GM19023 (cell line): ENCODE measurements at regions not wholly inside any gene's neighbourhood (a gene's known extent, or its start where the extent isn't known, plus 50 kb on each side); places are given as distances from the start of the nearest gene placed in this dataset.

Source experiments
- ATAC-seq: cut with Tn5 transposase; IDR thresholded peaks from one replicate; pipeline ENCODE4 v1.9.1; 2021; ENCODE audit warnings: mild to moderate bottlenecking, moderate library complexity; ENCODE audit not compliant: unreplicated experiment

DNA sequence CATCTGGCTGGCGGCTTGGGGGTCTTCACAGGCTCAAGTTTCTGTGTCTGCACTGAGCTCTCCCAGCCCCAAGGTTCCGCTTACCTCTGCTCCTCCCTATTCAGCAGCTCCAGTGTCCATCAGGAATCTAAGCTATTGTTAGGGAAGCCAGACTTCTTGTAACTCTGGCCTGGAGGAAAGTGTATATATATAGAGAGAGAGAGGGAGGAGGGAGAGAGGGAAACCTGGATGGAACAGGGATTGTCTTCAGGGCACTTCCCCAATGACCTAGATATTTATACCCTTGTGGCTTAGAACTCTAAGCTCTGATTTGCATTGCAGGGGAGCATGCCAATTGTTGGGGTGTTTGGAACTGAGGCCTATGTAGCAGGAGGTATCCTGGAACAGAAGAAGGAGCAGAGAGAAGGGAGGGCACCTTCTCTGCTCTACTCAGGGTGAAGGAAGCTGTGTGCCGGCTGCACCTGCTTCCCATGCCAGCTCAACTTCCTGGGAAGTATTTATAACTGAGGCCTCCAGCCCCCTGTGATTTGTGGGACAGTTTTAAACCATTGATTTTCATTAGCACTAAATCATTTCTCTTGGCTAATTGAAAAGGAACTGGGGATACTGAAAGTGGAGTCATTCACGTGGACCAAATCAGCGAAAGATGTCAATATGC is 70.9 kb downstream of the NAV1 start:
- ATAC-seq: no peak

DNA sequence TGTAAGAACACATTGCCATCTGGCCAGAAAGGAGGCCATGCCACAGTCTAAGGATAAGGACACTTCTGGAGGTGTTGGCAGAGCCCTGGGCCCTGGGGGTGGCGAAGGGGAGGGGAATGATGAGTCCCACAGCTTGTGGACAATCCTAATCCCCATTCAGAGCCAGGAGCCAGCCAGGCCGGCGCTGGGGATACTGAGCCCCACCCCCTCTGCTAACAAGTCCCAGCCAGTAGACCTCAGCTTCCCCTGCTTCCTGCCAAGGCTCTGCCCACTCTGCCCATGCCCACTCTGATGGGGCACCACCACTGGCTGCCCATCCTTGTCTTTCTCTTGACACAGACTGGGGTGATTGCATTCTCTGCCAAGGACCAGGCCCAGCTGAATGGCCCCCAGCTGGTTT is 71.9 kb downstream of the NAV1 start:
- ATAC-seq: no peak

DNA sequence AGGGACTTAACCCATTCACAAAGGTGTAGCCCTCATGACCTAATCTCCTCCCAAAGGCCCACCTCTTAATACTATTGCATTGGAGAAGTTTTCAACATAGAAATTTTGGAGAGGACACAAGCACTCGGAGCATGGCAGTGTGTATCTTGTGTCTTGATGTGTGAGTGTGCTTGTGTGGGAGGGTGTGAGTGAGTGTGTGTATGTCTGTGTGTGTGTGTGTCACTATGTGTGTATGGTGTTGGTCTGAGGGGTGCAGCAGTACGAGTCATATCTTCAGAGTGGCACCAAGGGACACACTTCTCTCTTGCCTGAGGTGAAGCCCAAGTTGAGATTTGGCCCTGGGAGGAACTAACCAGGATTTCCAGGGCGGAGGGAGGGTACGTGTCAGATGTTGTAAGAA is 73.7 kb downstream of the NAV1 start:
- no peak for ATAC-seq

DNA sequence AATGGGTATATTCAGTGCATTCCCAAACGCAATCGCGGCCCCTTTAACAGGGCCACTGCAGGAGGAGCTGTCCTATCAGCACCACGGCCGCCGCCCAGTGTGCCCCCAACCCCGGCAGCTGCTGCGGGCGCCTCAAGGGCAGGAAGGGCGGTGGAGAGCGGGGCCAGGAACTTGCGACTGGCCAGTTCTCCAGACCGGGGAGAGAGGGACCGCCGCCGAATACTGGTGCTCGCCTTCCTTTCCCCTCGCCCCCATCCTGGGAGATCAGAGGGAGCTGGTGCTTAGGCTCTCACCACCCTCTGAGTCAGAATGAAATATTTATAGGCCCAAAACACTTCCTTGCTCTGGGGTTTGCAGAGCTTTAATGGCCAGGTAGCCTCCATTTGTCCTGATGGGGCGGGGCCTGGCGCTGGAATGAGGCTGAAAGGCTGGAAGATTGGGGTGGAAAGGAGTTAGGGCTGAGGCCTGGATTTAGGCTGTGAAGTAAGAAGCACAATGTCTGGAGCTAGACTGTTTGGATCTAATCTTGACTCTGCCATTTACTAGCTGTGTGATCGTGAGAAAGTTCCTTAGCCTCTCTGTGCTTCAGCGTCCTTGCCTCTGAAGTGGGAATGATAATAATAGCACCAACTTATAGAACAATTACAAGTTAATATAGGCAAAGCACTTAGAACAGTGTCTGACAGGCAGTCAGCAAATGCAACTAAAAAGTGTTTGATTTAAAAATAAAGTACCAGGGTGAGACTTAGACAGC is 75.5 kb downstream of the NAV1 start:
- ATAC-seq: no peak

DNA sequence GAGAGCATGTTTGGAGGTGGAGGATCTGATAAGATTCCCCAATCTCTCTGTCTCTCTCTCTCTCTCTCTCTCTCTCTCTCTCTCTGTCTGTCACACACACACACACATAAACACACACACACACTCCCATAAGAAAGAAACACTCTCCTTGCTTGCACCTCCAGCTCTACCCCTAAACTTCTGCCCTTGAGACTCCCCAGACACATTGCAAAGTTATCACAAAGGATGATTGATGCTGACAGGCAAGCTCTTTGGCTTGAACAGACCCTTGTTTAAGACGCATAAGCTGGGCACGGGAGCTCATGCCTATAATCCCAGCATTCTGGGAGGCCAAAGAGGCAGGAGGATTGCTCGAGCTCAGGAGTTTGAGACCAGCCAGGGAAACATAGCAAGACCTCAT is 78.2 kb downstream of the NAV1 start:
- no peak for ATAC-seq

DNA sequence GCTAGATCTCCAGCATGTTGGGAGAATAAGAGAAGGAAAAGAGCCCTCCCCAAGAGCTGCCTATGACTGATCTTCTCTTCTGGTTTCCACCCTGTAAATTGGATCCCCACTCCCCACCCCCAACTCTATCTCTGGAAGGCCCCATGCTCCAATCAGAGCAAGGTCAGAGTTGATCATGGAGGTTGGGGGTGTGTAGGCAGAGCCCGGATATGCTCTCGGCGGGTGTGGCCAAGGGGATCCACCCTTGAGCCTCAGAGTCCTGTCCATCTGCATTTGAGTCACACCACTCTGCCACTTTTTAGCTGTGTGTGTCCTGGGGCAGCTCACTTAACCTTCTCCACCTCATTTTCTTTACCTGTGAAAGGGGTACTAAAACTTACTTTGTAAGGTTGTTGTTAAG is 79.5 kb downstream of the NAV1 start:
- ATAC-seq: no peak

DNA sequence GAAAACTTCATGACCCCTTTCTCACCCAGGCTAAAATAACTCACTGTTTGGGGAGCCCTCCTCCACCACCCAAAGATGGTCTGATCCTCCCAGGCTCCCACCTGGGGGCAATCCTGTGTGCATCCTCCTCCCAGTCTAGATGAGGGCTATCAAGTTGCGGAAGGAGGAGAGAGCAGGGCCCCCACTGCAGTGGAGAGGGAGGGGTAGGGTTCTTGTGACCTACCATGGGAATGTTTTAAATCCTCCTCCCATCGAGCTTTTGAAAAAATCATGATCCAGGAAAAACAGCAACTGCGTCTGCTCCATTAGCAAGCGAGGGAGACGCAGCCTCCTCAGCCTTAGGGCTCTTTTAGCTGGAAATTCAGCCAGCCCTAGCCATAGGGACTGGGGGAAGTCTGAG is 80.0 kb downstream of the NAV1 start:
- ATAC-seq: no peak

DNA sequence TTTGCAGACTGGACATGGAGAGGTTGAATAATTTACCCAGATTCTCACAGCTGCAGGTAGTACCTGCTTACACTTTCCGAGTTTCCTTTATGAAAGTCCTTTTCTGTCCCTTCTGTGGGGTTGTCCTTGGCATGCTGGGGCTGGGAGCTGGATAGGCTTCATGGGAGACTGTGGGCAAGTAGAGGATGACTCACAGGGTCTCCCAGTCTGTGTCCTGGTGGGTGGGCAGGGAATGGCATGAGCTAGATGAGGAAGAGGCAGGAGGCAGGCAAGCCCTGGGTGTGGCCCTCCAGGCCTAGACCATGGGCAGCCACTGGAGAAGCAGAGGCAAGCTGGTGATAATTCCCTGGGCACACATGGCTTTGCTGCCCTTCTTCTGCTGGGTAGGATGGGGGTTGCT is 80.6 kb downstream of the NAV1 start:
- no peak for ATAC-seq

DNA sequence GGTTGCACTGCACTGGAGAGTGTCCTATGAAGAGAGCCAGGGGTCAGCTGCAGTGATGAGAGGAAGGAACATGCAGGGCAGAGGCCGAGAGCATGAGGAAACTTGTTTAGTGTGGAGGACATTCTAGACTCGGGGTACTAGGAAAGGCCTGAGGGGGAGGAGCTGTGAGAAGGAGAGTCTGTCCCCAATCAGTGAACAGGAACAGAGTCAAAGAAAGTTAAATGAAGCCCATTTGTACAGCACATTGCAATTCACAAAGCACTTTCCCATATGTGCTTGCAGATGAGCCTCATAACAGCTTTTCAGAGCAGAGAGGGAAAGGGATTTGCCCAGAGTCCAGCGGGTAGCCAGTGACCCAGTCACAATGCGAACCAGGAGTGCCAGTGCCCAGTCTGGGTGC is 83.4 kb downstream of the NAV1 start:
- ATAC-seq: no peak

DNA sequence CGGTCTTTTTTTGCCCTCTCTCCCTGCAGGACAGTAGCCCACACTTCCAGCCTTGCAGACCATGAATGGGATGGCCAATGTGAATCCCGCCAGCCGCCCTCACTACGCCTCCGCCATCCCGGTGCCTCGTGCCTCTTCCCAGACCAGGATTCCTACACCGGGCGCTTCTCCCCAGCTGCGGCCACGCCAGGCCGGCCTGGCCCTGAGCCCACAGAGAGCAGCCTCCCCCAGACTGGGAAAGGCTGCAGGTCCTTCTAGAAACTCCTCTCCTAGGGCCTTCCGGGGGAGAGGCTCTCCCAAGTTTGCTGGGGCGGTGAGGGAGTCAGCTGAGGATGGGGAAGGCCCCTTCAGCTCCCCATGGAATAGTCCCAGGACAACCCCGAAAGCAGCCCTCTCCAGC is 83.9 kb downstream of the NAV1 start:
- ATAC-seq: no peak

DNA sequence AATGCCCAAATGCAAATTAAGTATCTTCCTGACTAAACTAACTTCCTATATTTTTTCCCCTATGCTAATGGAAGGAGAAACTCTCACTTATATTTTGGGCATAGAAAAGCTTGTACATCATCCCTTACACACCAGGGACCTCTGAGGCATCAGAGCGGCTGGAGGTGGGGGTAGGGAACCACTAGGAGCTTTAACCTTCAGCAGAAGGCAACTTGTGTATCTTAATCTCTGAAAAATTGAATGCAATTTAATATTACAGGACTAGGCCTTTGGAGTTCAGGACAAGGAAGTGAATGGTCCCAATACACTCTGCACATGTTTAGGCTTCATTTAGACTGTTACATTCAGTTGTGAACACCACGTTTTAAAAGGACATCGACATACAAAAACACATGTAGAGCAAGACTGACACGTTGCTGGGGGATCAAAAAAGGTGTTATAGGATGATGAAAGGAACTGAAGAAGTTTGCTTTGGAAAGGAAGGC is 85.9 kb downstream of the NAV1 start:
- ATAC-seq: no peak

DNA sequence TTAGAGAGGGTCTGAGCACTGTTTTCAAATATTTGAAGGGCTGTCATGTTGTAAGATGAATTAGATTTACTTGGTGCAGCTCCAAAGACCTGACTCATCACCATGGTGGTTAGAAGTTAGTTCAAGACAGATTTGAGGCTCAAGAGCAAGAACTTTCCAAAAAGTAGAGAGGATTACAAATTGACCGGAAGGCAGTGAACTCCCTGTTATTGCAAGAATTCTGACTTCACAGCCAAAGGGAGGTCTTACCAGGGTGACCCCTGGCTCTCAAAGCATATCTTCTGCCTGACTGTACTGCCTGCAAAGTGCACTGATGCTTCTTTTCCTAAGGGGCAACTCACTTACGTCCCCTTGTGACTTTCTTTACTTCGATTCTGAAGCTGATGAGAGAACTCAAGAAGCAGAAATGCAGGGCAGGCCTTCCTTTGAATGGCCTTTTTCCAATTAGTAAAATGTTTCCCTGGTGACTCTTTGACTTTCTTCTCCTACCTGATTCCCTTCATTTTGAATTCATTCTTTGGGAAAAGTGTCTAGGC is 86.4 kb downstream of the NAV1 start:
- no peak for ATAC-seq

DNA sequence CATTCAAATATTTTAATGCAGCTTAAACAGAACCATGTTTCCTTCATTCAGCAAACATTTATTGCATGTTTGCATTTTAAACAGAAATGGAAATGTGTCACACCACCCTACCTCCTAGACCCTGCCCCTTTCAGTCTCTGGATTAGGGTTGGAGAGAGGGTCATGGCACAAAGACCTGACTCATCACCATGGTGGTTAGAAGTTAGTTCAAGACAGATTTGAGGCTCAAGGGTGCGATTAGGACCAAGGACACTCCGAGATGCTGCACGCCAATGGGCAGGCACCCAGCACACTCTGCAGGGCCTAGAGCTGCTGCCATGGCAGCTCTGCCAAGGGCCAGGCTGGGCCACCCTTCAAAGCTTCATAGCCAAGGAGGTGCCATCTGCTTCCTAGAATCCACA is 86.9 kb downstream of the NAV1 start:
- no peak for ATAC-seq

DNA sequence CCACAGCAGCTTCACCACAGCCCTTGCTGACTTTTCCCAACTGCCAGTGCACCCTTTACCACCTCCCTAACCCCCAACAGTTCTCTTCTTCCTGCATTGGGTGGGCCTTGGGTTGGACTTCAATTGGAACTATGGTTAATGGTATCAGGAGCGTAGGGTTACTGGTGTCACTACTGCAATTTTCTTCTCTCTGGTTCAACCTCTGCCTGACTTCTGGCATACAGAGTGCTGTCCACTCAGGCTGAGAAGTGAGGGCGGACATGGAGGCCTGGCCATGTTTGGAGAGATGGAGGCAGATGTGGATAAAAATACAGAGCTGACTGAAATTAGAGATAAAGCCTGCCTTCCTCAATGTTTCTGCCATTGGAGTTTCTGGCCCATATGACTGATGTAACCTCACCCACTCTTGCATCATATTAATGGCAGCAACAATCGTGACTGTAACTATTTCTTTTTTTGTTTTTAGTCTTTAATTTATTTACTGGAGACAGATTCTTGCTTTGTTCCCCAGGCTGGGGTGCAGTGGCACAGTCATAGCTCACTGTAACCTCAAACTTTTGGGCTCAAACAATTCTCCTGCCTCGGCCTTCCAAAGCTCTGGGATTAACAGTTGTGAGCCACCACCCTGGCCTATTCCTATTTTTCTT is 87.8 kb downstream of the NAV1 start:
- no peak for ATAC-seq

DNA sequence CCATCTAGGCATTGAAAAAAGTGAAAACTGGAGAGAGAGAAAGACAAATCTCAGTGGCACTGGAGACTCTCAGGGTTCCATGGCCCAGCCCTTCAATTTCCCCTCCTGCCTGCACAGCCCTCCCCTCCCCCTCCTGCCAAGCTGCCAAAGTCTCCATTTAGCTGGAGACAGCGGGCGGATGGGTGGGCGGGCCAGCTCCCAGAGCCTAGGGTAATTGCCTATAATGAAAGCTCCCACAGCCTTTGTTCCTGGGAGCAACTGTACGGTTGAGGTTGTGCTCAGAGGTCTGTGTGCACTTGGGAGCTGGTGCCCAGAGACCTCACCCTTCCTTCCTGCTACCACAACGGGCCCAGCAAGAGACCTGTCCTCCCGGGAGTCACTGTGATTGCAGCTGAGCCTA is 89.6 kb downstream of the NAV1 start:
- ATAC-seq: no peak

DNA sequence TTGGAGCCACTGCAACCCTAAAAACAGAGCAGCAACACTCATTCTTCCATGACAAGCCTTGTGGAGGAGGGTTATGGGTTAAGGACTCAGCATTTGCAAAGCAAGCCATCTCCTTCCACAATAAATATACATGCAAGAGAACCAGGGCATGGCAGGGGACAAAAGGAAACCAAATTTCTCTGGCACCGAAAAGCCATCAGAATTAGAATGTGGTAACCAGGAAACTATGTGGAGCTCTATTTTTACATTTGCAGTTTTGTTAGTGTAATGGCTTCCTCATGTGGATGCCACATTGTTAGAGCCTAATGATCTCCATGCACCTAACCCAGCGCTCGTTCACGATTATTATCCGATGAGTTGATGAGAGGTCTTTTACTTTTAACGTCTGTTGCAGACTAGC is 91.7 kb downstream of the NAV1 start:
- ATAC-seq: no peak

DNA sequence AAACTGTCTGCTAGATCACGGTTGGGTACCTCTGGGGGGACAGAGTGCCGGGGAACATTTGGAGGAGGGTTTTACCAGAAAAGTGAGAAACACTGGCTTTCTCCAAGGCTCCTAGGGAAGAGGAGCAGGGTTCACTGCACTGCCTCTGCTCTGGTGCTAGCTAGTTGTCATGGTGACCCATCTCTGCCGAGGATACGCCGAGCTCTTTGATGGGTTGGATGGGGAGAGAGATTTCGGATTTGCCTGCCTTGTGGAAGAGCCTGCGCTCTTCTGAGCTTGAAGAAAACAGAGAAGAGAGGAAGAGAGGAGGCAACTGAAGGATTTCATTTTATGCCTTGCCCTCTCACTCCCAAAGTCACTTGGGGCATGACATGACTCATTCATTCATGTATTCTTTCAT is 92.1 kb downstream of the NAV1 start:
- no peak for ATAC-seq

DNA sequence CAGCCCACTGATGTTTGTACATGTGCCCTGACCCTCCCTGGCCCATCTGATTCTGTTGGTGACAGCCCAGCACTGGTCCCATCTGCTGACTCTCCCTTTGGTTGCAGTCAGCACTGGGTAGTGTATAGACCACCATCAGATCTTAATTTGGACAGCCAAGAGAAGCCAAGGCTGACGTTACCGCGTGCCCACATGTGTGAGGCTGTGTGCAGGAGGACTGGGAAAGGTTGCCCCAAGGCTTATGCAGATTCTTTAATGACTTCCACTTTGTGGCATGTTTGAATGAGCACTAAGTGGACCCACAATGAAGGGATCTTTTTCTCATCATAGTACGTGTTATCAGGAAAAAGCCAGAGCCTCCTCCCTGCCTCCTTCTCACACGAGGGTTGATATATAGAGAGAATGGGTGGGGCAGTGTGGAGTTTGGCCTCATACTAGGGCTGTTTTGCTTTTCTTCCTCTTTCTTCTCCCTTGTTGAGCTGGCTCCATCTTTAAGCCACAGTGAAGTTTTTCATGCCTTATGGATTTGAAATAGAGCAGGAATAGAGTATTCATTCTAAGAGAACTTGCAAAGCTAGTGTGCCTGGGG is 93.5 kb downstream of the NAV1 start:
- ATAC-seq: no peak

DNA sequence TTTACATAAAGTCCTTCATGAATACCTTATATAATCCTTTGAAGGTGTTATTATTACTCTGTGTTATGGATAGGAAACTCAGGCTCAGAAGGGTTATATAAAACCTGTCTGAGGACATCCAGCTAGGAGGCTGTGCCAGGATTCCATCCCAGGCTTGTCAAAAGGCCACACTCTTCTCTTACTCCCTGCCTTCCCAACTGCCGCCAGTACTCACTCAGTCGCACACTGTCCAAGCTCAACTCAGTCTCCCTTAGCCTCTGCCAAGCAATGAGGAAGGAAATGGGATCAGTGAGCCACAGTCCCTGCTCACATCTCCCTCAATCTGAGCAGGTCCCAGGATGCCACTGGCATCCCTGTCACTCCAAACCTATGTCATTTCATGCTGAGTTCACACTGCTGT is 94.4 kb downstream of the NAV1 start:
- ATAC-seq: no peak

DNA sequence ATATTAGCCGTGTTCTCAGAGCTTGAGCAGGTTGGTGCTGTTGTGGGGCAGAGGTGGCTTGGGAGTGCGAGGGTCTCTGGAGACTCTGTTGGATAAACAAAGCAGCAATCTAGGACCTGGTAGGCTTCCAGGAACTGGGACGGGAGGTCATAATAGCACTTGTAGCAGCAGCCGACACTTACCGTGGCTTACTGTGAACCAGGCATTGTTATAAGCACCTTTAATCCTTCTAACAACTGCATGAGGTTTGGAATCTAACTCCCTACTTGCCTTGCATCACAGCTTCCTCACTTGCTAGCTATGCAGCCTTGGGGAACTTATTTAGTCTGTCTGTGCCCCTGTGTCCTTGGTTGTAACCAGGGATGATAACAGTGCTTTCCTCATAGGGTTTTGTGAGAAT is 94.9 kb downstream of the NAV1 start:
- ATAC-seq: no peak

DNA sequence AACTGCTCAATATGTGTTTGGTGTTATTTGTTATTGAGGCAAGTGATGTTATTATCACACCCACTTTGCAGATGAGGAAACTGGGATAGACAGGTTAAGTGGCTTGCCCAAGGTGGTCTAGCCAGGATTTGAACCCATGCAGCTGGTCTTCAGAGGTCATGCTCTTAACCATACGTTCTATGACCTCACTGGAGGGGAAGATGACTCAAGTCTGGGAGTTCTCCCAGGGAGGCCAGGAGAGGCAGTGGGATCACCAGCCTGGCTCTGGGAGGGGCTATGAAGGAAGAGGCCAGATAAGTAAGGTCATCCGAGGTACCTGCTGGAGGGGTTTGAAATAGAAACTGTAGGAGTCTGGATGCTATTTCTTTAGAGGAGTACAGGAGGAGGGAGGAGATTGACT is 95.3 kb downstream of the NAV1 start:
- no peak for ATAC-seq

DNA sequence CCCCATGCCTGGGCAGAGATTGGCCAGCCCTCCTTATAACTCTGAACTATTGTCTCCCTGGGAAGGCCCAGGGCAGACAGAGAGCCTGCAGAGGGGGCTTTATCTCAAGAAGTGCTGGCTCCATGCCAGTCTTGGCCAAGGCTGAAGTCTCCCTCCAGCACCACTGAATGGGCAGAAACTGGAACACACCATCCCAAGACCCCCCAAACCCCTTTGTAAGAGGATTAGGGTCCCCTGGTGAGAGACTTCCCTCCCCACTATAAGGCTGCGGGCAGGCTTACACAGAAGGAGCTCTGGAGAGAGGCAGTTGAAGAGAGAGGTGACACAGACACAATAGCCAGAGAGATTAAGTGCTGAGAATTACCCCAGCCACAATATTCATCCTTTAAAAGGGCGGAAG is 97.2 kb downstream of the NAV1 start:
- no peak for ATAC-seq
